HG03575 (cell line): ENCODE measurements at regions not wholly inside any gene's neighbourhood (a gene's known extent, or its start where the extent isn't known, plus 50 kb on each side); places are given as distances from the start of the nearest gene placed in this dataset.
"Not testable (repeated sequence)": the region's sequence is repeated elsewhere in the genome, so short reads cannot be mapped to it uniquely, and the experiment has no call there.

Experiments used
- ATAC-seq: cut with Tn5 transposase; IDR thresholded peaks from one replicate; pipeline ENCODE4 v1.9.1; 2021; ENCODE audit not compliant: unreplicated experiment, insufficient number of reproducible peaks, low FRiP score; ENCODE audit errors: extremely low read depth

DNA sequence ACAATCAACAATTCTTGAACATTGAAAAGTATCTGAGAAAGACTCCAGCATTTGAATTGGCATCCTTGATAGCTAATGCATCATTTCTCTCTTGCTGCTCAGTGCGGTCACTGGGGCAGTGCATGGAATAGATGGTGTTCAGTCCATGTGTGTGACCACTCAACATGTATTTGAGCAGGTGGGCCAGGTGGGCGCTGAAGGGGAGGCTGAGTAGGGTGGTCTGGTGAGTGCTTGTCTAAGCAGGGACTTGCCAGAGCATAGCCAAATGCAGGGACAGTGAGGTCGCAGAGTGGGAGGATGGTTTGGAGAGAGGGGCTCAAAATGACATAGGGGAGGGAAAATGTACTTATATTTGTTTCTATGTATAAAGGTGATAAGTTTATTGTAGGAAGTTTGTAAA, 409.0 kb downstream of the TMEM121 start:
- ATAC-seq, result no peak

GRCh38 chr14:105937253-105938054, 411.1 kb downstream of the TMEM121 start:
- ATAC-seq, result no peak

DNA sequence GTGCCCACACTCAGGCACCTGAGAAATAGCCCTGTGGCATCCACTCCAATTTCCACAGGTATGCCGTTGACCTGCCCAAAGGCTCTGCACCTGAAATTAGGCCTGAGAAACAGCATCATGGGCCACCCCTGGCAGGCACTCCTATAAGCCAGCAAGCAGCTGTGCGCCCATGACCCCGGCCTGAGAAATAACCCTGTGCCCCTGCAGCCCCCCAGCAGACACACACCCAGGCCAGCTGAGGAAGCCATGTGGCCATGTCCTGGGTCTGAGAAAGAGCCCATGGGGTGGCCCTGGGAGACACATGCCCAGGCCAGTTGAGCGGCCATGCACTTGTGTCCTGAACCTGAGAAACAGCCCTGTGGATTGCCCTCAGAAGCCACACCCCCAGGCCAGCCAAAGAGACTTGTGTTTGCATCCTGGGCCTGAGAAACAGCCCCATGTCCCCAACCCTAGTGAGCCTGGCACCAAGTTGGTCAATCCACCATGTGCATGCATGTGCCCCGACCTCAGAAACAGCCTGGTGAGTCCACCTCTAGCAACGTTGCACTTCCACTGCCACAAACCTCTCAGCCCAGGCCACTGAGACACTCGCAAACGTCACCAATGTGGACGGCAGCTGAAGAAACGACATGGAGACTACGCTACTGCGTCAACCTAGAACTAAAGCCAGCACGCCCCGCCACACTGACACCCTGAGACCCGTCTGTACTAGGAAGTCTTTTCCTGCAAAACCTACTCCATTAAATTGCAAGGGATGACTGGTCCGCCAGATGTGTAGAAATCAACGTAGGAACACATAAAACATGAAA, 411.9 kb downstream of the TMEM121 start:
- no peak for ATAC-seq

GRCh38 chr14:105938959-105939358, 412.6 kb downstream of the TMEM121 start:
- ATAC-seq, result no peak

DNA sequence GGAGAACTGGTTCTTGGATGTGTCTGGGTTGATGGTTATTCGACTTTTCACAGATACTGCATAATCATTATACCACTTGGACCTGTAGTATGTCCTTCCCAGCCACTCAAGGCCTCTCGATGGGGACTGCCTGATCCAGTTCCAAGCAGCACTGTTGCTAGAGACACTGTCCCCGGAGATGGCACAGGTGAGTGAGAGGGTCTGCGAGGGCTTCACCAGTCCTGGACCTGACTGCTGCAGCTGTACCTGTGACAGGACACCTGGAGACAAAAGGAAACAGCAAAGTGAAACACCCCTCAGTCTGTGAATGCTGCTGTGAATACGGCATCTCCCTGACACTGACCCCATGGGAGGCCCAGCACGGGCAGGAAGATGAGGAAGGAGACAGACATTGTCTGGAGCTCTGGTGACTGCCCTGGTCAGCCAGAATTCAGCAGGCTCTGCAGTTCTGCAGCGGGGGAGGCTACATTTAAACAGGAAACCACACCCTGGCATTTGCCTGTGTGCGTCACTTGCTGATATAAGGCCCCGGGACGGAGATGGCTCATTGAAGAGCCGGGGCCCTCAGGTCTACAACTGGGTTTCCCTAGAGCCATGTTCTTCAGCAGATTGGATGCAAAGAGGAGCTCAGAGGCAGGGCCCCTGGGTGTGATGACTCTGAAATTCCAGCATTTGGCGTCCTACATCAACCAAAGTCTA, 413.6 kb downstream of the TMEM121 start:
- no peak for ATAC-seq

DNA sequence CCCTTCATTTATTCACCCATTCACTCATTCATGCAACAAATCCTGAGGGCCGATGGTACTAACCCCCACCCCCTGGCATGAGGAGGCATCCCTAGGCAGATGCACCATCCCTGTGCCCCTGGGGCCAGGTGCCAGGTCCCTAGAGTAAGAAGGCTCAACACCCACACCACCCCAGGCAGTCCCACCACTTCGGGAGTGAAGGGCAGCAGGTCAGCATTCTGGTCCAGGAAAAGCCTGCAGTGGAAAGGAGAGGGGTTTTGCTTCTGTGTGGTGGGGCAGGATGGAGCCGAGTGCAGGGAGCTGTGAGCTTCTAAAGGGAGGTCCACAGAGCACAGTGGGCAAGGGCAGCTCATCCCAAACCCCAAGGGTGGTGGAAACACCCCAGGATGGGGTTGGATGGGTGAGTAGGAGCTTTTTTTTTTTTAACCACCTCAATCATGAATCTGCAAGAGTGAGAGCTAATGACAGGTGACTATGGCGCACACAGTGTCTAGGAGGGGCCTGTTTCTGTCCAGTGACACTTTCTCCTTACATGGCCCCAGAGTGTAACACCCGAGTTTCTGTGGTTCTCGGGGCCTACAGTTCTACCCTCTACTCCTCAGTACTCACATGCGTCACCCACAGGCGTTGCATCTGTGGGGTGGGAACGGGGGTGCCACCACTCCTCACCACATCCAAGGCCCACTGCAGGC, 414.3 kb downstream of the TMEM121 start:
- ATAC-seq, result no peak

GRCh38 chr14:105941226-105942166, 415.1 kb downstream of the TMEM121 start:
- ATAC-seq, result no peak

- ATAC-seq, result not testable (repeated sequence)
These were observed 416.3 kb downstream of the TMEM121 start for GRCh38 chr14:105942725-105943124.

- ATAC-seq, result no peak
These were observed 417.7 kb downstream of the TMEM121 start for GRCh38 chr14:105943973-105944602.

- no peak for ATAC-seq
These were observed 418.5 kb downstream of the TMEM121 start for GRCh38 chr14:105944632-105945610.

DNA sequence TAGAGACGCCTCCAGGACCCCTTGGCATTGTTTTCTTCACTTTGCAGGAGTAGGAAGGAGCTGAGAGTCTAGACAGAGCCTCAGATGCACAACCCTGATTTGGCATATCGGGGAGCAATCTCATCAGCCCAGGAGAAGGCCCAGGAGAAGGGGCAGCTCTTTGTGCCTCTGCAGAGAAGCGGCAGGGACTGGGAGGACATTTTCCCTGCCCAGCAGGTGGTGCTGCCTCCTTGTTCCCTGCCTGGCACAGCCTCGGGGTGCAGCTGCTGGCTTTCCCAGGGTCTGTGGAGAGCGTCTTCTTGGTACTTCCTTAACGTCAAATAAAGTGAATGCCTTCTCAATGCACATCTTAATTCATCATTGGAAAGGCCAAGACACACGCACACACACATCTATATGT, 419.5 kb downstream of the TMEM121 start:
- ATAC-seq, result no peak

DNA sequence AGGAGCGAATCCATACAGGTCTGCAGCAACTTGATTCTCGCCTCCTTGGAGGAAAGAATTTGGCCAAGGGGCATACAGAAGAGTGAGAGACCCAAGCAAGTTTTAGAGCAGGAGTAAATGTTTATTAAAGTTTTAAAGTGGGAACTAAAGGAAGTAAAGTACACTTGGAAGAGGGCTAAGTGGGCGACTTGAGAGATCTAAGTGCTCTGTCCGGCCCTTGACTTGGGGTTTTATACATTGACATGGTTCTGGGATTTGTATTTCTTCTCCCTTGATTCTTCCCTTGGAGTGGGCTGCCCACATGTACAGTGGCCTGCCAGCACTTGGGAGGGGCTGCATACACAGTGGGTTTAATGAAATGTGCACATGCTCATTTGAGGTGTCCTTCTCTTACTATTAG, 421.2 kb downstream of the TMEM121 start:
- no peak for ATAC-seq

- ATAC-seq, result not testable (repeated sequence)
These were observed 422.6 kb downstream of the TMEM121 start for GRCh38 chr14:105948955-105949354.

DNA sequence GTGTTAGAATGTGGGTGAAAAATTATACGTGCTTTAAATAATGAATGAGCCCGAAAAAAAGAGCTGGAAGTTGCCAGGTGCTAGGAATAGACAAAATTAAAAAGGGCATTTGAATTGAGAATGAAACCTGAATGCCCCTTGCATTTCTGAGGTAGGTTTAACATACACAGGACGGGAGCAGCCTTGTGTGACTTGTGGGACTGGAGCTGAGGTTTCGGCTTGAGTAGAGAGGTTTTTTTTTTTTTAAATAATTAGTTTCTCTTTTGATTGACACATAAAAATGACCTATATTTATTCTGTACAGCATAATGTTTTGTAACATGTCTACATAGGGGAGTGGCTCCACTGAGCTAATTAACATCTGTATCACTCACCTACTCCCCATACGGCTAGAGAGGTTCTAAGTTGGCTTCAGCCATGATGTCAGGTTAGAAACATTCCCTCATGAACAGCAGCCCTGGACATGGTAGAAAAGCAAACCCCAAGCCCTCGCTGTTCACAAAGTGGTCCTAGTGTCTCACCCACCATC, 424.0 kb downstream of the TMEM121 start:
- ATAC-seq, result not testable (repeated sequence)

DNA sequence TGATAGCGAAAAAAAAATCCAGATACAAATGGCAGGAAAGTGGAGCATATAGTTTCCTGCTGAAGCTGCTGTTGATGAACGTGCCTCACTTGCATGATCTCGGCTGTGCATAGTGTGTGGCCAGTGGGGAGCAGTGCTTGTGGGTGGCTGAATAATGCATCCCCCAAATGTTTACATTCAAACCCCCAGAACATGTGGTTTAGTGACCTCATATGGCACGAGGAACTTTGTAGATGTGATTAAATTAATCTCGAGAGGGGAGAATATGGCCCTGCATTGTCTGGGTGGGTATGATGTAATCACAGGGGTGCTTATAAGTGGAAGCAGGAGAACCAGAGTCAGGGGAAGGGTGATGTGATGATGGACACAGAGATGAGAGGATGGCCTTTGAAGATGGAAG, 425.0 kb downstream of the TMEM121 start:
- ATAC-seq, result no peak

DNA sequence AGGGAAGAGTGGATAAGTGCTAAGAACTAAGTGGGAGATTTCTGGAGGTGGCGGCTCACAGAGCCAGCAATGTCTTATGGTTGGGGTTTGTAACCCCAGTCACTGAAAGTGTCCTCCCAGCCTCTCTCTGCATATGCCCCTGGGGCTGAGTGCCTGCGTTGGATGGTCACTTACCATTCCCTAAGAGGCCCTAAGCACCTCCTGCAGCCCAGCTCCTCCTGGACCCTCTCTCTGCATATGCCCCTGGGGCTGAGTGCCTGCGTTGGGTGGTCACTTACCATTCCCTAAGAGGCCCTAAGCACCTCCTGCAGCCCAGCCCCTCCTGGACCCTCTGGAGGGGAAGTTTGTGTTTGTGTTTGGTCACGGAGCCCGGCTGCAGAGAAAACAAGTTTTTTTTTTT, 425.8 kb downstream of the TMEM121 start:
- no peak for ATAC-seq
